ENCODE measurements at regions not wholly inside any gene's neighbourhood (a gene's known extent, or its start where the extent isn't known, plus 50 kb on each side); places are given as distances from the start of the nearest gene placed in this dataset.
"Not testable (repeated sequence)": the region's sequence is repeated elsewhere in the genome, so short reads cannot be mapped to it uniquely, and the experiment has no call there.

GRCh38 chrX:11836284-11836683 is 78.2 kb downstream of the MSL3 start:
- H3K9me3 Mint-ChIP-seq = no peaks in the 10 kb centered on the region
- H3K27ac Mint-ChIP-seq = no peak overlapping the region
- H3K4me3 Mint-ChIP-seq = no peak overlapping the region

GRCh38 chrX:11837437-11837836 is 79.4 kb downstream of the MSL3 start:
- H3K4me1 Mint-ChIP-seq (ENCODE audit: low read depth) = no peaks in the 10 kb centered on the region
- no peaks in the 10 kb centered on the region for H3K9me3 Mint-ChIP-seq
- intact Hi-C loops (cut with micrococcal nuclease) = no loop called here
- no peaks in the 10 kb centered on the region for H3K27me3 Mint-ChIP-seq
- H3K36me3 Mint-ChIP-seq (ENCODE audit: low read depth) = no peaks in the 10 kb centered on the region
- no peak overlapping the region for H3K4me3 Mint-ChIP-seq
- no peak overlapping the region for H3K27ac Mint-ChIP-seq

More at GRCh38 chrX:11836284-11836683, 78.2 kb downstream of the MSL3 start:
- no peaks in the 10 kb centered on the region for H3K4me1 Mint-ChIP-seq (ENCODE audit: low read depth)
- intact Hi-C loops (cut with micrococcal nuclease) = no loop called here
- no peaks in the 10 kb centered on the region for H3K36me3 Mint-ChIP-seq (ENCODE audit: low read depth)
- H3K27me3 Mint-ChIP-seq = no peaks in the 10 kb centered on the region

- Mint-ChIP-seq H3K4me3 (no peak overlapping the region), H3K27me3 (no peaks in the 10 kb centered on the region), H3K9me3 (no peaks in the 10 kb centered on the region), H3K4me1 (ENCODE audit: low read depth) (peaks cover 7% of the 10 kb centered on the region), H3K36me3 (ENCODE audit: low read depth) (no peaks in the 10 kb centered on the region), H3K27ac (no peak overlapping the region)
- intact Hi-C loops (cut with micrococcal nuclease) = no loop called here
Observed at GRCh38 chrX:11864171-11864570, 106.1 kb downstream of the MSL3 start.

- intact Hi-C loops (cut with micrococcal nuclease) = no loop called here
- Mint-ChIP-seq H3K4me1 (ENCODE audit: low read depth) (peaks cover 7% of the 10 kb centered on the region), H3K4me3 (no peak overlapping the region), H3K27me3 (no peaks in the 10 kb centered on the region), H3K27ac (peak overlapping the region; percentile 57), H3K36me3 (ENCODE audit: low read depth) (no peaks in the 10 kb centered on the region), H3K9me3 (no peaks in the 10 kb centered on the region)
Observed at GRCh38 chrX:11867610-11868345, 109.7 kb downstream of the MSL3 start.

GRCh38 chrX:11870789-11871188 is 112.8 kb downstream of the MSL3 start:
- intact Hi-C loops (cut with micrococcal nuclease) = no loop called here
- Mint-ChIP-seq H3K27ac (no peak overlapping the region), H3K36me3 (ENCODE audit: low read depth) (no peaks in the 10 kb centered on the region), H3K4me3 (no peak overlapping the region), H3K27me3 (no peaks in the 10 kb centered on the region), H3K4me1 (ENCODE audit: low read depth) (peaks cover 7% of the 10 kb centered on the region), H3K9me3 (no peaks in the 10 kb centered on the region)

GRCh38 chrX:11881485-11882170 is 123.6 kb downstream of the MSL3 start:
- H3K4me3 Mint-ChIP-seq = no peak overlapping the region
- no peak overlapping the region for H3K27ac Mint-ChIP-seq
- H3K4me1 Mint-ChIP-seq (ENCODE audit: low read depth) = no peaks in the 10 kb centered on the region
- intact Hi-C loops (cut with micrococcal nuclease) = no loop called here
- H3K27me3 Mint-ChIP-seq = peaks cover 1% of the 10 kb centered on the region
- no peaks in the 10 kb centered on the region for H3K9me3 Mint-ChIP-seq
- no peaks in the 10 kb centered on the region for H3K36me3 Mint-ChIP-seq (ENCODE audit: low read depth)

- H3K36me3 Mint-ChIP-seq (ENCODE audit: low read depth) = no peaks in the 10 kb centered on the region
- H3K4me1 Mint-ChIP-seq (ENCODE audit: low read depth) = peaks cover 8% of the 10 kb centered on the region
- intact Hi-C loops (cut with micrococcal nuclease) = no loop called here
- H3K27me3 Mint-ChIP-seq = peaks cover 1% of the 10 kb centered on the region
- H3K9me3 Mint-ChIP-seq = no peaks in the 10 kb centered on the region
- H3K27ac Mint-ChIP-seq = no peak overlapping the region
- no peak overlapping the region for H3K4me3 Mint-ChIP-seq
Observed at GRCh38 chrX:11886745-11887144, 128.7 kb downstream of the MSL3 start.

- Mint-ChIP-seq H3K4me3 (no peak overlapping the region), H3K4me1 (ENCODE audit: low read depth) (peaks cover 8% of the 10 kb centered on the region), H3K27me3 (no peaks in the 10 kb centered on the region), H3K9me3 (no peaks in the 10 kb centered on the region), H3K27ac (no peak overlapping the region), H3K36me3 (ENCODE audit: low read depth) (no peaks in the 10 kb centered on the region)
- intact Hi-C loops (cut with micrococcal nuclease) = no loop called here
Observed at GRCh38 chrX:11887175-11887574, 129.1 kb downstream of the MSL3 start.

- H3K4me1 Mint-ChIP-seq (ENCODE audit: low read depth) = peaks cover 8% of the 10 kb centered on the region
- H3K27ac Mint-ChIP-seq = no peak overlapping the region
- no peaks in the 10 kb centered on the region for H3K27me3 Mint-ChIP-seq
- H3K9me3 Mint-ChIP-seq = no peaks in the 10 kb centered on the region
- no peak overlapping the region for H3K4me3 Mint-ChIP-seq
- H3K36me3 Mint-ChIP-seq (ENCODE audit: low read depth) = no peaks in the 10 kb centered on the region
- intact Hi-C loops (cut with micrococcal nuclease) = no loop called here
Observed at GRCh38 chrX:11888421-11888820, 130.4 kb downstream of the MSL3 start.

GRCh38 chrX:11889791-11890190 is 131.8 kb downstream of the MSL3 start:
- no peaks in the 10 kb centered on the region for H3K27me3 Mint-ChIP-seq
- intact Hi-C loops (cut with micrococcal nuclease) = no loop called here
- H3K9me3 Mint-ChIP-seq = no peaks in the 10 kb centered on the region
- H3K27ac Mint-ChIP-seq = no peak overlapping the region
- peaks cover 8% of the 10 kb centered on the region for H3K4me1 Mint-ChIP-seq (ENCODE audit: low read depth)
- no peak overlapping the region for H3K4me3 Mint-ChIP-seq
- no peaks in the 10 kb centered on the region for H3K36me3 Mint-ChIP-seq (ENCODE audit: low read depth)

GRCh38 chrX:11890836-11891514 is 132.9 kb downstream of the MSL3 start:
- Mint-ChIP-seq H3K4me1 (ENCODE audit: low read depth) (peaks cover 8% of the 10 kb centered on the region), H3K27ac (peak overlapping the region; percentile 88), H3K36me3 (ENCODE audit: low read depth) (no peaks in the 10 kb centered on the region), H3K9me3 (no peaks in the 10 kb centered on the region), H3K4me3 (peak overlapping the region; percentile 71), H3K27me3 (no peaks in the 10 kb centered on the region)
- intact Hi-C loops (cut with micrococcal nuclease) = no loop called here

- intact Hi-C loops (cut with micrococcal nuclease) = no loop called here
- peaks cover 21% of the 10 kb centered on the region for H3K4me1 Mint-ChIP-seq (ENCODE audit: low read depth)
- H3K9me3 Mint-ChIP-seq = no peaks in the 10 kb centered on the region
- H3K27ac Mint-ChIP-seq = no peak overlapping the region
- no peaks in the 10 kb centered on the region for H3K27me3 Mint-ChIP-seq
- no peaks in the 10 kb centered on the region for H3K36me3 Mint-ChIP-seq (ENCODE audit: low read depth)
- H3K4me3 Mint-ChIP-seq = no peak overlapping the region
Observed at GRCh38 chrX:11893933-11894710, 136.1 kb downstream of the MSL3 start.

GRCh38 chrX:11899091-11899490 is 141.1 kb downstream of the MSL3 start:
- intact Hi-C loops (cut with micrococcal nuclease) = no loop called here
- Mint-ChIP-seq H3K27ac (no peak overlapping the region), H3K4me3 (no peak overlapping the region), H3K27me3 (no peaks in the 10 kb centered on the region), H3K4me1 (ENCODE audit: low read depth) (peaks cover 14% of the 10 kb centered on the region), H3K36me3 (ENCODE audit: low read depth) (no peaks in the 10 kb centered on the region), H3K9me3 (no peaks in the 10 kb centered on the region)

GRCh38 chrX:11905933-11906332 is 147.9 kb downstream of the MSL3 start:
- H3K9me3 Mint-ChIP-seq; H3K27ac Mint-ChIP-seq; H3K36me3 Mint-ChIP-seq (ENCODE audit: low read depth); H3K4me3 Mint-ChIP-seq; H3K27me3 Mint-ChIP-seq; H3K4me1 Mint-ChIP-seq (ENCODE audit: low read depth): not testable (repeated sequence)
- intact Hi-C loops (cut with micrococcal nuclease) = loop anchor here (10.0 kb wide), 1 partner anchor 371 kb away; no protein-coding TSS in a partner anchor

Measured in dendritic cell treated with granulocyte-macrophage colony-stimulating factor and Interleukin-4, amounts not matched to agents 40 ng/mL and 50 ng/mL, for 4 days (primary cell).